ENCODE measurements at regions not wholly inside any gene's neighbourhood (a gene's known extent, or its start where the extent isn't known, plus 50 kb on each side); places are given as distances from the start of the nearest gene placed in this dataset.

- H3K27me3 ChIP-seq = no peaks in the 10 kb centered on the region
- no peak overlapping the region for H3K27ac ChIP-seq
- DNase-seq = no peak
- intact Hi-C loops (cut with DNase I) = no loop called here
- H3K36me3 ChIP-seq = no peaks in the 10 kb centered on the region
- H3K4me1 ChIP-seq (ENCODE audit: insufficient read depth) = no peaks in the 10 kb centered on the region
- no peak overlapping the region for H3K4me3 ChIP-seq
- TF ChIP-seq POLR2A (IDR thresholded peaks at IDR 0.05) (no peak), EP300 (IDR thresholded peaks at IDR 0.05) (no peak)
- TF ChIP-seq, protein P1, sequence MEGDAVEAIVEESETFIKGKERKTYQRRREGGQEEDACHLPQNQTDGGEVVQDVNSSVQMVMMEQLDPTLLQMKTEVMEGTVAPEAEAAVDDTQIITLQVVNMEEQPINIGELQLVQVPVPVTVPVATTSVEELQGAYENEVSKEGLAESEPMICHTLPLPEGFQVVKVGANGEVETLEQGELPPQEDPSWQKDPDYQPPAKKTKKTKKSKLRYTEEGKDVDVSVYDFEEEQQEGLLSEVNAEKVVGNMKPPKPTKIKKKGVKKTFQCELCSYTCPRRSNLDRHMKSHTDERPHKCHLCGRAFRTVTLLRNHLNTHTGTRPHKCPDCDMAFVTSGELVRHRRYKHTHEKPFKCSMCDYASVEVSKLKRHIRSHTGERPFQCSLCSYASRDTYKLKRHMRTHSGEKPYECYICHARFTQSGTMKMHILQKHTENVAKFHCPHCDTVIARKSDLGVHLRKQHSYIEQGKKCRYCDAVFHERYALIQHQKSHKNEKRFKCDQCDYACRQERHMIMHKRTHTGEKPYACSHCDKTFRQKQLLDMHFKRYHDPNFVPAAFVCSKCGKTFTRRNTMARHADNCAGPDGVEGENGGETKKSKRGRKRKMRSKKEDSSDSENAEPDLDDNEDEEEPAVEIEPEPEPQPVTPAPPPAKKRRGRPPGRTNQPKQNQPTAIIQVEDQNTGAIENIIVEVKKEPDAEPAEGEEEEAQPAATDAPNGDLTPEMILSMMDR (IDR thresholded peaks at IDR 0.05) = no peak
- no peaks in the 10 kb centered on the region for H3K9me3 ChIP-seq
- WGBS, 3 donors = 53 to 66% (median 56%) methylated on average over 1 of the region's 1 CpG
Observed at GRCh38 chr11:92752122-92752521, 217.3 kb upstream of the MTNR1B start.

GRCh38 chr11:92753161-92753560 is 216.3 kb upstream of the MTNR1B start:
- WGBS, 3 donors = 88 to 90% (median 88%) methylated on average over 3 of the region's 3 CpGs
- Histone ChIP-seq H3K27ac (no peak overlapping the region), H3K4me1 (ENCODE audit: insufficient read depth) (no peaks in the 10 kb centered on the region), H3K36me3 (no peaks in the 10 kb centered on the region), H3K27me3 (no peaks in the 10 kb centered on the region), H3K9me3 (no peaks in the 10 kb centered on the region), H3K4me3 (no peak overlapping the region)
- TF ChIP-seq, protein P1 (IDR thresholded peaks at IDR 0.05) = no peak
- TF ChIP-seq EP300 (IDR thresholded peaks at IDR 0.05) (no peak), POLR2A (IDR thresholded peaks at IDR 0.05) (no peak)
- no peak for DNase-seq
- intact Hi-C loops (cut with DNase I) = no loop called here

DNA sequence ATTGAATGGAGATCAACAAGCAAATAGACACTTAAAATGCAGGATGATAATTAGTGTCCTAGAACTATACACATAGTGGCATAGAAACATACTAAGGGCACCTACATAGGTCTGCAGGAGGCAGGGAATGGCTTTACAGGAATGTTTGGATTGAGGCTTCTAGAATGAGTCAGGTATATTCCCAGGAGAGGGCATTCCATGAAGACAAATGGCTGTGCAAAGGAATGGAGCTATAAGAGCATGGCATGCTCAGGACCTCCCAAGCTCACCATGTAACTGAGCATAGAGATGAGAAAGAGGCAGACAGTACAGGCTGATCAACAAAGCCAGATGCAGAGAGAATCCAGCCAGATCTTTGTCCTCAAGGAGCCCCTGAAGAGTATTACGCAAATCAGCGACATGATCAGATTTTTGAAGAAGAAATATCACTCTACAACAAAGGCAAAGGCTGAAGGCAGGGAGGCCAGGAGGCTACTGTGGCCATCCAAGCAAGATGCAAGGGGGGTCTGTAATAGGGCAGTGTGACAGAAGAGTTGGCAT is 211.1 kb upstream of the MTNR1B start:
- no peaks in the 10 kb centered on the region for H3K4me1 ChIP-seq (ENCODE audit: insufficient read depth)
- DNase-seq = no peak
- TF ChIP-seq EP300 (IDR thresholded peaks at IDR 0.05) = no peak
- TF ChIP-seq POLR2A (IDR thresholded peaks at IDR 0.05) = no peak
- TF ChIP-seq, protein P1 (IDR thresholded peaks at IDR 0.05) = no peak
- 95 to 100% (median 95%) methylated on average over 2 of the region's 2 CpGs for WGBS, 3 donors
- H3K27ac ChIP-seq = no peak overlapping the region
- no peak overlapping the region for H3K4me3 ChIP-seq
- H3K9me3 ChIP-seq = no peaks in the 10 kb centered on the region
- no peaks in the 10 kb centered on the region for H3K36me3 ChIP-seq
- no peaks in the 10 kb centered on the region for H3K27me3 ChIP-seq
- intact Hi-C loops (cut with DNase I) = no loop called here

- intact Hi-C loops (cut with DNase I) = no loop called here
- no peaks in the 10 kb centered on the region for H3K27me3 ChIP-seq
- no peak for TF ChIP-seq POLR2A (IDR thresholded peaks at IDR 0.05)
- TF ChIP-seq, protein P1 (IDR thresholded peaks at IDR 0.05) = no peak
- no peak for TF ChIP-seq EP300 (IDR thresholded peaks at IDR 0.05)
- no peak overlapping the region for H3K4me3 ChIP-seq
- H3K9me3 ChIP-seq = no peaks in the 10 kb centered on the region
- 71 to 77% (median 75%) methylated on average over 8 of the region's 8 CpGs for WGBS, 3 donors
- DNase-seq = no peak
- no peaks in the 10 kb centered on the region for H3K4me1 ChIP-seq (ENCODE audit: insufficient read depth)
- no peak overlapping the region for H3K27ac ChIP-seq
- H3K36me3 ChIP-seq = no peaks in the 10 kb centered on the region
Observed at GRCh38 chr11:92759571-92760214, 209.8 kb upstream of the MTNR1B start.
